Nephron (organoid): ENCODE measurements at regions not wholly inside any gene's neighbourhood (a gene's known extent, or its start where the extent isn't known, plus 50 kb on each side); places are given as distances from the start of the nearest gene placed in this dataset.

Experiments
- H3K27ac Mint-ChIP-seq, 3 experiments: 2 replicates each; pipeline ENCODE4 v1.8.0; 2020; ENCODE audit warnings: mixed read lengths in 3 of 3, mild to moderate bottlenecking in 2 of 3, moderate library complexity in 1 of 3
- H3K27me3 Mint-ChIP-seq: 2 replicates; pipeline ENCODE4 v1.8.0; 2021; ENCODE audit warnings: low read depth, mild to moderate bottlenecking, moderate library complexity, mixed read lengths
- H3K36me3 Mint-ChIP-seq: 2 replicates; pipeline ENCODE4 v1.8.0; 2020; ENCODE audit warnings: low read depth, mixed read lengths
- H3K4me1 Mint-ChIP-seq: 2 replicates; pipeline ENCODE4 v1.8.0; 2020; ENCODE audit warnings: mixed read lengths
- H3K4me3 Mint-ChIP-seq, 3 experiments: 2 replicates each; pipeline ENCODE4 v1.8.0; 2020; ENCODE audit warnings: mild to moderate bottlenecking in 3 of 3, mixed read lengths in 3 of 3, moderate library complexity in 2 of 3
- H3K9me3 Mint-ChIP-seq: 2 replicates; pipeline ENCODE4 v1.8.0; 2020; ENCODE audit warnings: mixed read lengths
- TF ChIP-seq, protein P1 (sequence below), 3 experiments: fragments of 200-600 bp; sonication (generic); IDR thresholded peaks; one replicate each; pipeline ENCODE4 v1.5.0; 2021; ENCODE audit warnings: antibody characterized with exemption in 3 of 3; ENCODE audit not compliant: unreplicated experiment in 3 of 3

DNA sequence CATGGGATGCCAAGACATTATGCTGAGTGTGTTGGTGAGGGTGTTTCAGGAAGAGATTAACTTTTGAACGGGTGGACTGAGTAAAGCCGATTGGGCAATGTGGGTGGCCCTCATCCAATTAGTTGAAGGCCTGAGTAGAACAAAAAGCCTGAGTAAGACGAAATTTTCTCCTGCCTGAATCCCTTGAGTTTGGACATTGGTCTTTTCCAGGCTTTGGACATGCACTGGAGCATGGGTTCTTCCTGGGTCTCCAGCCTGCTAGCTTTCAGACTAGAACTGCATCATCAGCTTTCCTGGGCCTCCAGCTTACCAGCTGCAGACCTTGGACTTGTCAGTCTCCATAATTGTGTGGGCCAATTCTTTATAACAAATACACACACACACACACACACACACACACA is 63.6 kb downstream of the NIBAN1 start:
- Mint-ChIP-seq H3K27me3 (no peaks in the 10 kb centered on the region), H3K4me1 (no peaks in the 10 kb centered on the region), H3K27ac (no peak overlapping the region), H3K9me3 (no peaks in the 10 kb centered on the region), H3K36me3 (no peaks in the 10 kb centered on the region), H3K4me3 (no peak overlapping the region)
- TF ChIP-seq, protein P1, sequence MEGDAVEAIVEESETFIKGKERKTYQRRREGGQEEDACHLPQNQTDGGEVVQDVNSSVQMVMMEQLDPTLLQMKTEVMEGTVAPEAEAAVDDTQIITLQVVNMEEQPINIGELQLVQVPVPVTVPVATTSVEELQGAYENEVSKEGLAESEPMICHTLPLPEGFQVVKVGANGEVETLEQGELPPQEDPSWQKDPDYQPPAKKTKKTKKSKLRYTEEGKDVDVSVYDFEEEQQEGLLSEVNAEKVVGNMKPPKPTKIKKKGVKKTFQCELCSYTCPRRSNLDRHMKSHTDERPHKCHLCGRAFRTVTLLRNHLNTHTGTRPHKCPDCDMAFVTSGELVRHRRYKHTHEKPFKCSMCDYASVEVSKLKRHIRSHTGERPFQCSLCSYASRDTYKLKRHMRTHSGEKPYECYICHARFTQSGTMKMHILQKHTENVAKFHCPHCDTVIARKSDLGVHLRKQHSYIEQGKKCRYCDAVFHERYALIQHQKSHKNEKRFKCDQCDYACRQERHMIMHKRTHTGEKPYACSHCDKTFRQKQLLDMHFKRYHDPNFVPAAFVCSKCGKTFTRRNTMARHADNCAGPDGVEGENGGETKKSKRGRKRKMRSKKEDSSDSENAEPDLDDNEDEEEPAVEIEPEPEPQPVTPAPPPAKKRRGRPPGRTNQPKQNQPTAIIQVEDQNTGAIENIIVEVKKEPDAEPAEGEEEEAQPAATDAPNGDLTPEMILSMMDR (IDR thresholded peaks at IDR 0.05; ENCODE audit: unreplicated experiment in 3 of 3) = no peak

DNA sequence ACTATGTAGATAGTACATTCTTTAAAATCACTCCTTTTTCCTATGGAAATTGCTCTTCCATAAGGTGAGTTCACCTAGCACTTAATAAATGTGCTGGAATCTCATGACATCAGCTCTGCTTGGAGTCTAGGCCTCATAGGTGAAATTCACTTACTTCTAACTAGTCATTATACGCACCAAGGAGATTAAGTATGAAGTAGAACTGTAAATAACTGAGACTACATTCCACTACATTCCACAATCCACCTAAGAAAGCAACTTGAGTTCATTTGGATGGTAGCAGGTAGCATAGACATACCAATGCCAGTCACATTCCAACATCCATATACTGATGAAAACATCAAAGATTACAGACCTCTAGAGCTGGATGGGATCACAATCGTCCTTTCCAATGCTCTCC is 64.3 kb downstream of the NIBAN1 start:
- TF ChIP-seq, protein P1 (IDR thresholded peaks at IDR 0.05; ENCODE audit: unreplicated experiment in 3 of 3) = no peak
- no peak overlapping the region for H3K4me3 Mint-ChIP-seq
- H3K27me3 Mint-ChIP-seq = no peaks in the 10 kb centered on the region
- H3K4me1 Mint-ChIP-seq = no peaks in the 10 kb centered on the region
- H3K9me3 Mint-ChIP-seq = no peaks in the 10 kb centered on the region
- H3K27ac Mint-ChIP-seq = no peak overlapping the region
- H3K36me3 Mint-ChIP-seq = no peaks in the 10 kb centered on the region

- Mint-ChIP-seq H3K27me3 (no peaks in the 10 kb centered on the region), H3K4me3 (no peak overlapping the region), H3K4me1 (no peaks in the 10 kb centered on the region), H3K27ac (no peak overlapping the region), H3K9me3 (no peaks in the 10 kb centered on the region), H3K36me3 (no peaks in the 10 kb centered on the region)
- TF ChIP-seq, protein P1 (IDR thresholded peaks at IDR 0.05; ENCODE audit: unreplicated experiment in 3 of 3) = no peak
These were observed 65.3 kb downstream of the NIBAN1 start for GRCh38 chr1:184909019-184909418.

DNA sequence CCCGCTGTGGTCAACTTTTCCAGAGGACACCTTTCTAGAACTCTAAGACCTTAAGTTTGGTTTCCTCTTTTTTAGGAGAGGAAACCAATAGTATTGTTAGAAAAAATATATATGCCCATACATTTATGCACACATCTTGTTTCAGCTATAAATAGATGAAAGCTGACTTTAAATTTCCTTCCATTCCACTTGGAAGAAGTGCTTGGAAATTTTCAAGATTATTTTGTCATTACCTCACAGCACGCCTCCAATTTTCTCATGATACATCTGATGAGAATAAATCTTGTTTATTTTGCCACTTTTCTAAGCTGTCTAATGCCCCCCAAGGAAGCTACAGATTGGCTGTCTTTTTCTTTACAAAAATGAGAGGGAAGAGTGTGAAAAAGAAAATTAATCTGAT is 65.8 kb downstream of the NIBAN1 start:
- no peaks in the 10 kb centered on the region for H3K27me3 Mint-ChIP-seq
- H3K4me1 Mint-ChIP-seq = no peaks in the 10 kb centered on the region
- H3K4me3 Mint-ChIP-seq = no peak overlapping the region
- no peak overlapping the region for H3K27ac Mint-ChIP-seq
- TF ChIP-seq, protein P1 (IDR thresholded peaks at IDR 0.05; ENCODE audit: unreplicated experiment in 3 of 3) = no peak
- H3K9me3 Mint-ChIP-seq = no peaks in the 10 kb centered on the region
- H3K36me3 Mint-ChIP-seq = no peaks in the 10 kb centered on the region

DNA sequence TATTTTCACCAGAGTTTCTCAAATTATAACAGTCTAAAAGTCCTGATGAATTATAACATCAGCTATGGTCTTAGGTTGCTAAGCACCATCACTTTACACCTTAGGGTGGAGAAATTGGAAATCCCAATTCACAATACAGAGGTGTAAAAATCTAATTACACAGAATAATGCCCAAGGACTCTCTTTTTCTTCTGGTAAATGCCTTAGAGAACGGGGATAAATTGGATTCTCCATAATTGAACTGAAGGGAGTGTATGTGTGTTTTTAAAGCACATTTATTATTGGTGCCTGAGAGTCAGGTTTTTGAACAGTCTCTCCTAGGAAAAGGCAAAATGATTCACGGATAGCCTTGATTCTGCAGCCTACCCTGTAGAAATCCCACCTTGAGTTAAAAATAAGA is 66.8 kb downstream of the NIBAN1 start:
- no peaks in the 10 kb centered on the region for H3K9me3 Mint-ChIP-seq
- no peaks in the 10 kb centered on the region for H3K36me3 Mint-ChIP-seq
- H3K4me1 Mint-ChIP-seq = no peaks in the 10 kb centered on the region
- no peak overlapping the region for H3K27ac Mint-ChIP-seq
- TF ChIP-seq, protein P1 (IDR thresholded peaks at IDR 0.05; ENCODE audit: unreplicated experiment in 3 of 3) = no peak
- no peak overlapping the region for H3K4me3 Mint-ChIP-seq
- H3K27me3 Mint-ChIP-seq = no peaks in the 10 kb centered on the region

GRCh38 chr1:184906761-184907160 is 67.5 kb downstream of the NIBAN1 start:
- TF ChIP-seq, protein P1 (IDR thresholded peaks at IDR 0.05; ENCODE audit: unreplicated experiment in 3 of 3) = no peak
- Mint-ChIP-seq H3K4me3 (no peak overlapping the region), H3K27me3 (no peaks in the 10 kb centered on the region)

More at GRCh38 chr1:184906761-184907160, 67.5 kb downstream of the NIBAN1 start:
- H3K27ac Mint-ChIP-seq = no peak overlapping the region
- no peaks in the 10 kb centered on the region for H3K4me1 Mint-ChIP-seq
- H3K9me3 Mint-ChIP-seq = no peaks in the 10 kb centered on the region
- H3K36me3 Mint-ChIP-seq = no peaks in the 10 kb centered on the region
